BLaER1 (cell line): ENCODE measurements at regions not wholly inside any gene's neighbourhood (a gene's known extent, or its start where the extent isn't known, plus 50 kb on each side); places are given as distances from the start of the nearest gene placed in this dataset.
A peak's percentile ranks its signal among the peaks of the same experiment; 100 is the strongest.

Experiments
- H3K27ac ChIP-seq: shearing (Covaris generic); formaldehyde crosslinking; 2 replicates; pipeline ENCODE4 v1.8.1; 2022
- H3K27me3 ChIP-seq: shearing (Covaris generic); formaldehyde crosslinking; 2 replicates; pipeline ENCODE4 v1.8.1; 2022
- H3K36me3 ChIP-seq: shearing (Covaris generic); formaldehyde crosslinking; 2 replicates; pipeline ENCODE4 v1.8.1; 2022
- H3K4me1 ChIP-seq: shearing (Covaris generic); formaldehyde crosslinking; 2 replicates; pipeline ENCODE4 v1.8.1; 2022
- H3K4me2 ChIP-seq: shearing (Covaris generic); formaldehyde crosslinking; 2 replicates; pipeline ENCODE4 v1.8.1; 2022
- H3K4me3 ChIP-seq: shearing (Covaris generic); formaldehyde crosslinking; 2 replicates; pipeline ENCODE4 v1.8.1; 2022
- H3K9ac ChIP-seq: shearing (Covaris generic); formaldehyde crosslinking; 2 replicates; pipeline ENCODE4 v1.8.1; 2022
- H3K9me3 ChIP-seq: shearing (Covaris generic); formaldehyde crosslinking; 2 replicates; pipeline ENCODE4 v1.8.1; 2022
- H4K20me1 ChIP-seq: shearing (Covaris generic); formaldehyde crosslinking; 2 replicates; pipeline ENCODE4 v1.8.1; 2022
- Cebpa-rat ChIP-seq: shearing (Covaris generic); IDR thresholded peaks from 2 replicates; pipeline ENCODE4 v1.8.1; 2022

- no peaks in the 10 kb centered on the region for H3K36me3 ChIP-seq
- H3K9me3 ChIP-seq: no peaks in the 10 kb centered on the region
- no peak overlapping the region for H3K27ac ChIP-seq
- no peak overlapping the region for H3K4me2 ChIP-seq
- no peaks in the 10 kb centered on the region for H3K4me1 ChIP-seq
- peaks cover 13% of the 10 kb centered on the region for H3K27me3 ChIP-seq
- TF ChIP-seq Cebpa-rat: no peak
- no peak overlapping the region for H3K4me3 ChIP-seq
- no peaks in the 10 kb centered on the region for H4K20me1 ChIP-seq
- no peak overlapping the region for H3K9ac ChIP-seq
These were observed 185.8 kb downstream of the PHETA1 start for GRCh38 chr12:111183094-111183493.

GRCh38 chr12:111182382-111182781 is 186.5 kb downstream of the PHETA1 start:
- Histone ChIP-seq H3K4me3 (no peak overlapping the region), H4K20me1 (no peaks in the 10 kb centered on the region), H3K27me3 (peaks cover 13% of the 10 kb centered on the region), H3K9ac (no peak overlapping the region), H3K36me3 (no peaks in the 10 kb centered on the region), H3K27ac (no peak overlapping the region), H3K9me3 (no peaks in the 10 kb centered on the region), H3K4me2 (no peak overlapping the region), H3K4me1 (no peaks in the 10 kb centered on the region)
- no peak for TF ChIP-seq Cebpa-rat

- Histone ChIP-seq H3K9ac (no peak overlapping the region), H3K27me3 (peaks cover 13% of the 10 kb centered on the region), H3K4me3 (no peak overlapping the region), H3K4me2 (no peak overlapping the region), H3K9me3 (no peaks in the 10 kb centered on the region), H3K4me1 (no peaks in the 10 kb centered on the region), H3K36me3 (no peaks in the 10 kb centered on the region), H3K27ac (no peak overlapping the region), H4K20me1 (no peaks in the 10 kb centered on the region)
- no peak for TF ChIP-seq Cebpa-rat
These were observed 187.7 kb downstream of the PHETA1 start for GRCh38 chr12:111181143-111181726.

- Histone ChIP-seq H3K36me3 (no peaks in the 10 kb centered on the region), H3K27ac (no peak overlapping the region), H3K27me3 (peaks cover 13% of the 10 kb centered on the region), H3K9ac (no peak overlapping the region), H3K4me3 (no peak overlapping the region), H4K20me1 (no peaks in the 10 kb centered on the region), H3K4me2 (no peak overlapping the region), H3K4me1 (peaks cover 6% of the 10 kb centered on the region; the same call in 1 of the 2 replicates), H3K9me3 (no peaks in the 10 kb centered on the region)
- TF ChIP-seq Cebpa-rat: no peak
These were observed 188.3 kb downstream of the PHETA1 start for GRCh38 chr12:111180426-111181142.

- H3K27me3 ChIP-seq: peaks cover 13% of the 10 kb centered on the region
- H3K4me3 ChIP-seq: no peak overlapping the region
- peaks cover 24% of the 10 kb centered on the region for H3K4me1 ChIP-seq
- no peak for TF ChIP-seq Cebpa-rat
- no peaks in the 10 kb centered on the region for H3K9me3 ChIP-seq
- H3K36me3 ChIP-seq: no peaks in the 10 kb centered on the region
- H3K9ac ChIP-seq: no peak overlapping the region
- H4K20me1 ChIP-seq: no peaks in the 10 kb centered on the region
- H3K4me2 ChIP-seq: no peak overlapping the region
- H3K27ac ChIP-seq: no peak overlapping the region
These were observed 190.5 kb downstream of the PHETA1 start for GRCh38 chr12:111178181-111179081.

GRCh38 chr12:111175396-111176094 is 193.3 kb downstream of the PHETA1 start:
- Histone ChIP-seq H3K4me1 (peaks cover 31% of the 10 kb centered on the region), H3K4me3 (no peak overlapping the region), H3K9me3 (no peaks in the 10 kb centered on the region), H4K20me1 (no peaks in the 10 kb centered on the region), H3K36me3 (no peaks in the 10 kb centered on the region), H3K4me2 (peak overlapping the region; percentile 61), H3K9ac (no peak overlapping the region), H3K27ac (no peak overlapping the region), H3K27me3 (peaks cover 2% of the 10 kb centered on the region; the same call in 1 of the 2 replicates)
- no peak for TF ChIP-seq Cebpa-rat

- no peaks in the 10 kb centered on the region for H4K20me1 ChIP-seq
- H3K9ac ChIP-seq: no peak overlapping the region
- H3K27ac ChIP-seq: no peak overlapping the region
- H3K4me2 ChIP-seq: peak overlapping the region; percentile 61
- H3K4me1 ChIP-seq: peaks cover 36% of the 10 kb centered on the region
- H3K27me3 ChIP-seq: no peaks in the 10 kb centered on the region
- no peak for TF ChIP-seq Cebpa-rat
- no peak overlapping the region for H3K4me3 ChIP-seq
- no peaks in the 10 kb centered on the region for H3K36me3 ChIP-seq
- no peaks in the 10 kb centered on the region for H3K9me3 ChIP-seq
These were observed 193.9 kb downstream of the PHETA1 start for GRCh38 chr12:111174961-111175345.

- Histone ChIP-seq H4K20me1 (no peaks in the 10 kb centered on the region), H3K9me3 (no peaks in the 10 kb centered on the region), H3K4me2 (peak overlapping the region; percentile 61), H3K9ac (no peak overlapping the region), H3K27me3 (no peaks in the 10 kb centered on the region), H3K27ac (no peak overlapping the region), H3K4me3 (no peak overlapping the region), H3K36me3 (no peaks in the 10 kb centered on the region), H3K4me1 (peaks cover 36% of the 10 kb centered on the region)
- TF ChIP-seq Cebpa-rat: no peak
These were observed 194.5 kb downstream of the PHETA1 start for GRCh38 chr12:111174251-111174960.

- H3K27ac ChIP-seq: no peak overlapping the region
- no peak for TF ChIP-seq Cebpa-rat
- H3K4me1 ChIP-seq: peaks cover 36% of the 10 kb centered on the region
- H3K4me2 ChIP-seq: peak overlapping the region; percentile 61; the same call in 1 of the 2 replicates
- no peaks in the 10 kb centered on the region for H3K27me3 ChIP-seq
- no peaks in the 10 kb centered on the region for H3K36me3 ChIP-seq
- H3K9ac ChIP-seq: no peak overlapping the region
- H3K4me3 ChIP-seq: no peak overlapping the region
- H4K20me1 ChIP-seq: no peaks in the 10 kb centered on the region
- no peaks in the 10 kb centered on the region for H3K9me3 ChIP-seq
These were observed 195.1 kb downstream of the PHETA1 start for GRCh38 chr12:111173836-111174235.
